Activated CD4-positive, CD25-positive, alpha-beta regulatory T cell treated with anti-CD3 and anti-CD28 coated beads, Interleukin-2, amount 50 U/mL, for 24 hours (primary cell): ENCODE measurements at regions not wholly inside any gene's neighbourhood (a gene's known extent, or its start where the extent isn't known, plus 50 kb on each side); places are given as distances from the start of the nearest gene placed in this dataset.
"Not testable (repeated sequence)": the region's sequence is repeated elsewhere in the genome, so short reads cannot be mapped to it uniquely, and the experiment has no call there.

ENCODE experiments used
- ATAC-seq, 2 donors: fragments of 150-1000 bp; cut with Tn5 transposase; one replicate each; pipeline ENCODE4 v1.10.0; 2021; ENCODE audit warnings: mild to moderate bottlenecking in 1 of 2, moderate library complexity in 1 of 2

DNA sequence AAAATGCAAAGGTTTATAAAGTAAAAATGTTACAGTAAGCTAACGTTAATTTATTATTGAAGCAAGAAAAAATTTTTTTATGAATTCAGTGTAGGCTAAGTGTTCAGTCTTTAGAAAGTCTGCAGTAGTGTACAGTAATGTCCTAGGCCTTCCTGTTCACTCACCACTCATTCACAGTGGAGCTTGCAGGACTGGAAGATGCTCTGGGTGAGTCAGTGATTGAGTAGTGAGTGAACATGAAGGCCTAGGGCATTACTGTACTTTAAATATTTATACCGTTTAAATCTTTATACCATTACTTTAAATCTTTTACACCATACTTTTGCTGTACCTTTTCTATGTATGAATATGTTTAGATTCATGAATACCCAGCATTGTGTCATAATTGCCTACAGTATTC, 120.3 kb upstream of the SLC38A4 start:
- no peak for ATAC-seq

DNA sequence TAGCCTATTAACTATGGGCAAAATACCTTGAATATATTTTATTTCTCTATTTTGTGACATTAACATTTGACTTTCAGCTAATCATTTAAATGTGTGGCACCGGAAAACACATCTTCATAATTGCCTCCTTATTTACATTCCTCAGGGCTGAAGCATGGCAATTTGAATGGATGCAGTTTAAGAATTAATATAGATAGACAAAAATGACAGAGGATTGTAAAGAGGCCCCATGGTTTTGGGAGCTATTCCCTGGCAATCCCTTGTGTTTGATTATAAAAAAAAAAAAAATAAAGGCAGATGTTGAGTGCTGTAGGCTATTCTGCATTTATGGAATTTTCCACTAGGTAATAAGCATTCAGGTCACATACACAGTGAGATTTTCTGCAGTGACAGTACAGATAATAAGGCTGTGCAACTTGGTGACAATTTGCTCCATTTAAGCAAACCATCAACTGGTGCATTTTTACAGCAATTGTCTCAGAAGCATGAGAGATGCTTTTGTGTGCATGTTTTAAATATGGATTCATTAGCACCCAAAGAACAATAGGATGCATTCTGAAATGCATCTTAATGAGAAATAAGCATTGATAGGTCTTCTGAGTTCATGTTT, 123.2 kb upstream of the SLC38A4 start:
- ATAC-seq: no peak

DNA sequence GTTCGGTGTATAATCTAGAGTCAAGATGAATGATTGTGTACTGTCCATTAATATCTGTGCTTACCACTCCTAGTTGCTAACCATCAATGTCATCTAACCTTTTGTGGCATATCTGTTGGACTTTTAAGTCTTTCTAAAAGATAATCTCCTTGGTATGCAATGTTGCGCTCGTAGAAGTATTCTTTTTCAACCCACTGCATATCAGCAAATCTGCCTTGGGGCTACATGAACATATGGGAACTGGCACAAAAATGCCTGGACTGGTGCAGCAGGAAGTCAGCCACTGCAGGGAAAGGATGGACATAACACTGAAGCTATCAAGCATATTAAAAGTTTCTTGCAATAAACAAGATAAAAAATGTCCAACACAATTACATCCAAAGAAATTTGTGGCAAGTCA, 124.3 kb upstream of the SLC38A4 start:
- no peak for ATAC-seq

DNA sequence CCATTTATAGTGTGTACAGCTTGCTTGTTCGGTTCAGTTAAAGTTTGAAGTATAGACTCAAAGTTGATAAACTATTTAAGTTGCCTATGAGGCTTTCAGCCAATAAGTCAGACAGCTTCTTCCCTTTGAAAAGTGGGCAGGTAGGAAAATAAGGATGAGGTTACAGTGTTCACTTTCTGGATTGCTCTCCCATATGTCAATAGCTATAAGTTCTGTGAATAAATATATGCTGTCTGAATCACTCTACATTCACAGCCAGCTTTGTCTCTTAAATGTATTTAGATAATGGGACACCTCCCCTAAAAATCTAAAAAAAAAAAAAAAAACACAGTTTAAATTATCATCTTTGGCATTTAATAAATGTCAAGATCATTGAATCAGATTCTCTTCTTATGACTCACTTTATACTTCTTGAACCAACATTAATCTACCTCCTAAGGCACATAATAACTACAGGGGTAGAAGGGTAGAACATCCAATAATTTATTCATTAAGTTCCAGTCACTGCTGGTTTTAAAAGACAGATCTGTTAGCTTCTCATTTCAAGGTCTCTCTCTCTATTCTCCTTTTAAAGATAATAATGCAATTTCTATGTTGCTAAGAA, 126.4 kb upstream of the PCED1B start:
- no peak for ATAC-seq

DNA sequence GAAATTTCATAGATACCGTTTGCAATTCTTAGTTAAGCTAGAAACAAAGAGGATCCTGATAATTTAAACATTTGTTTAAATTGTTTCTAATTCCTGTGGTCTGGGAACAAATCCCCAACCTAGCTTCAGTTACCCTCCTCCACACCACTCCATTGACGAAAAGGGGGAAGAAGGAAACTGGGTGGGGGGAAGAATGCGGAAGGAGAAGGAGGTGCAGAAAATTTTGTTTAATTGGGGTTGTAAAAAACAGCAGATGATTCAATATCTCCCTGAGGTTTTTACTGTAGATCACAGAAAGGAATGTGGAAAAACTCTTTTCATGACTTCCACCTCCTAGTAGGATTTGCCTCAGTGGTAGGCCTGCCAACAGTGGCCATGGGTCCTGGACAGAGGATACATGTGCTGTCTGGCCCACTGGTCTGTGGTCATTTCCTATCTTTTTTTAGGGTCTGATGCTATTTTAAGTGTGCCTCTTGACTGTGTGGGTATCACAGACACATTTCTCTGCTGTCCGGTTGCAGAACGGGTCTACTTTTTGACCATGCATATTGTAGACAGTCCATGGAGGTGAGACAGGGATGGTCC, 122.9 kb upstream of the PCED1B start:
- no peak for ATAC-seq

DNA sequence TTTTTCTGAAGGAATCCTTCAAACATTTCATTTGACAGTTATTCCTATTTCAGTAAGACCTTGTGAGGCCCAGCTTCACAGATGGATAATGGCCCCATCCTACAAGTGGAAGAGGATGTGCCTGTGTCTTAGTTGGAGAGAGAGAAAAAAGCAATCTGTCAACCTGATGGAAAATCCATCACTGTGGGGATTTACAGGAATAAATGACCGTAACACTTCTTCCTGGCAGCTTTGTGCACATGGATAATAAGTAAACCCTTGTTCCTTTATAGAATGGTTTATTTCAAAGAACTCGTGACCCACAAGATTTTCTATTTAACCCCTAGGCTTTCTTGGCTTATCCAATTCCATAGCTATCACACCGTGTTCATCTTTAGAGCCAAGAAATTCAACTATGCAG, 121.4 kb upstream of the PCED1B start:
- ATAC-seq: no peak

DNA sequence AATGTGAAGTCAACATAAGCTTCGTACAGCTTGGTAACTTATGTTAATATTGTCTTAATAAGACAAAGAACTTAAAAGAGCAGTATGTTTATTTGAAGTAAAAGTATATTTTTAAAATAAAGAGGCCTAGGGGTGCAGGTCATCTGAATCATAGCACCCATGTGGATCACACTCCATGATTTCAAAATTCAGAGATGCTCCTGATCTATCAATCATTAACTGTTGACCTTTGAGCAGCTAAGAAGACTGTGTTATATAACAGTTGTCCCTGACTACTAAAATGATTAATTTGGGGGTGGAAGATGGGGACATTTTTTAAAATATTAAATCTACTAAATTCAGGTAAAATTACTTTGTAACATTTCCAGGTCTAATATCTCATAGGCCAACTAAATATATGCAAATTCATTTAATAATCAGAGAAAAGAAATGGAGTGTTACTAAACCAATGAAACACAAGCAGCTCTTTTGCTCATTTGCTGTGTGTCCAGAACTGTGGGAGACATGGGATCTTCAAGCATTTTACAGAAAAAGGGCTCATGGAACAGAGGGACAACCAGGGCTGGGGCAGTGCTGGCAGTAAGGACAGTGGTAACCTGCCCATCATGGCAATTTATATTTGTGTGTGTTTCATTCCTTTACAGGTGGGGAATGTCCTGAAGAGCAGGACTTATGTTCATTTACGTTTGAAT, 120.7 kb upstream of the PCED1B start:
- ATAC-seq: no peak

DNA sequence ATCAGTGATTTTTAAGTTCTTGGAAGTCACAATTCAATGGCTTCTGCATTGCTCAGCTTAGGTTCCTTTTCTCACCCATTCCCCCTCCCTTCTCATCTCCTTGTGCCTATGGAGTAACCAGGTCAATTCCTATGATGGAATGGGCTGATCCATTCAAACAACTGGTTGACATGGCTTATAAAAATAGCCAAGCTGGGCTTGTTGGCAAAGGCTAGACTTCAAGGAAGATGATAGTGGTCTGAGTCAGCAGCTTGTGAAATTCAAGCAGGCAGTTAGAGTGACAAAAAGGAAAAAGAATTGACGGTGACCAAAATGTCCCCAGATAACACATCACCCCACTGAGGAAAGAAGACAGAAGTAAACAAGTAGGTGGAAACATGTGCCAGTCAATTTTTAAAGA, 119.9 kb upstream of the PCED1B start:
- no peak for ATAC-seq

DNA sequence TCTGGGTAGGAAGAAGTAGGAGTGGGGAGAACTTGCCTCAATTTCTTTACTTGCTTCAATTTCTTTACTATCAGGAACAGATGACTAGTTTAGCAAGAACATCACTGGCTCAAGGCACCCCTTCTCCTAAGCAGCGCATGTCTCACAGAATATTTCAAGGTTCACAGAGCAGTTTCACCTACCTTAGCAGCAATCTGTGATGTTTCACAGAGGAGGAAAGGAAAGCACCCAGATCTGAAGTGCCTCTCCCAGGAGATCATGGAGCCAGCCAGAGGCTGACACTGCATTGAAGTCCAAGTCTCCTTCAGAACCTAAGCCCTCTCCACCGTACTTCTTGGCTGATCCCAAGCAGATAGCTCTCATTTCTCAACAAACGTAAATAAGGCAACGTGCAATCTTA, 118.7 kb upstream of the PCED1B start:
- ATAC-seq: no peak

DNA sequence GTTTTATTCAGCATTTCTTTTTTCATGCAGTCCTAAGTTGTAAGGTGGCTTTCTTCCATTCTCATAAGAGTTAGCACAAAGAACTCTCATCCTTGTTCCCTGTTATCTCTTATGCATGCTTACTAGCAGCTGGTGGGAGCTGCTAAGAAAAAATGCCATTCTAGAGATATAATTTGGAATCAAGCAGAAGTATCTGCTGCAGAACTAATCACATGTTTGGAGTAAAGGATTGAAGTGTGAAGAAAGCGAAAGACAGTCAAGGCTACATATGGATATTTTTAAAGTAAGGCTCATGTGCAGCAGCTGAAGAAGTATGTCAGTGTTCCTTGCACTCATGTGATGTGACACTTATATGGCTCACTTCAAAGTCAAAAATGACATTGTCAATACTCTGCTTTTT, 116.2 kb upstream of the PCED1B start:
- no peak for ATAC-seq

DNA sequence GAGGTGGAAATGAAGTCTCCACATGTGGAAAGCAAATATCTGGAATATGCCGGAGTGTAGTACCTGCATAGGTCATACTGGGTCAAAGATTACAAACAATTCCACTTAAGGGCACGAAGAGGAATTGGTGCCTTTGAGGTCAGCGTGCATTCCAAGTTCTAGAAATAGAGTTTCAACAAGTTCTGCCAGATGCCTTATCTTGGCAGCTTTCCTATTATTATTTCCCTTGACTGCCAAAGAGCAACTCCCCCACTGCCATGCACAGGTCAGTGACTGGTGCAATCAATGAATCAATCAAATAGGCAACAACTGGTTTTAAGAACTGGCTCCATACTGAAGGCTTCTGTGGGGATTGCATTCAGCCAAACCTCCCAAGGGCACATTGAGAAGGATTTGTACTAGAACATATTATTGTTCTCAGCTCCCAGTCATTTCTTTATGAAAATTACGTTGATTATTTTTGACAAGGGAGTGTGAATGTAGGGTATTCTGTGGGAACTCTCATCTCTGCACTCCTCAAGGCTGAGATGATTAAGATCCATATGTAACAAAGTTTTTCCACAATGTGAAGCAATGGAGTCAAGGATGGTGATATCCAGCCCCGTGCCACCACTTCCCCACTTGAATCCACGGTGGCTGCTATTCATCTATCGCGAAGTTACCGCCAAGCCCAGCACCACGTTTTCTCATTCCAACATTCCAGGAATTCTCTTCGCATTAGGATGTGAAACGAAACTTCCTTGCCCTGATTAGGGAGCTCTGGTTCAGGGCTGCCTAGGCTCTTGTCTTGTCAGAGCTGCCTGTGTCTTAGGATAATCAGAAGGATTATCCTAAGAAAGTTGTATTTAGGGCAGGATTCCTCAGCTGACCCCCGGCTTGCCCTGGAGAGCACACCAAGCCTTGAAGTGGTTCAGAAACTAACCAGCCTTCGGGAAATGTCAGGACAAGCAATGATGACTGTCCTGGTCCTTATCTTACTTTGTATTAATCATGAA, 115.1 kb upstream of the PCED1B start:
- ATAC-seq: no peak

DNA sequence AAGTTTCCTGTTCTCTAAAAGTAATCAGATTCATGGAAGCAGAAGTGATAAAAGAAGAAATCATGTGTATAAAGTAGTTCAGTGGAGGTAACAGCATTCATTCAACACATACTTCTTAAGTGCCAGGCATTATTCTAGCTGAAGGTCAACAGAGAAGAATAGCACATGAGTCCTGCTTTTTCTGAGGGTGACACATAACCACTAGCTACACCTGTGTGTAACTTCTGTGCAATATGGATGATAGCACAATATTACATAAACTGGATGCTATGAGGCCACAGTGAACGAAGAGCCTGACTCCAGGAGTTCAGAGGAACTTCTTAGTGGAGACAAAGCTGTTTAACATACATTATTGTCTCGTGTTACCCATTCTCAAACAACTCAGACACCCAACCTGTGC, 114.3 kb upstream of the PCED1B start:
- ATAC-seq: no peak

DNA sequence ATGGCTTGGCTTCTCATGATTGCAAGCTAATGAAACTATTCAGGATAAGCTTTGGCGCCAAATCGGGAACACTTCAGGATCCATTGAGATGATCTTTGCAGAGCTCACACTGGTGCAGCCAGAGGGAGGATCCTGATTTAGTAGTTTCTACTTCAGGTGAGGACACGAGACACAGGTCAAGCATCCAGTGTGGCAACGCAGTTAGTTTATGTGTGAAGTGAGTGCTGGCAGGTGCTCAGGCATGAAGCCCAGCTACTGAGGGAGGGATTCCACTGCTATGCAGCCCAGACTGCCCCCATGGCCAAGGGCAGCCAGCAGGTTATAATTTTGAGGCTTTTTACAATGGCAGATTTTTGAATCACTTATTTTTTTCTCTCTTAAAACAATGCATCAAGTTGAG, 113.5 kb upstream of the PCED1B start:
- ATAC-seq: no peak

DNA sequence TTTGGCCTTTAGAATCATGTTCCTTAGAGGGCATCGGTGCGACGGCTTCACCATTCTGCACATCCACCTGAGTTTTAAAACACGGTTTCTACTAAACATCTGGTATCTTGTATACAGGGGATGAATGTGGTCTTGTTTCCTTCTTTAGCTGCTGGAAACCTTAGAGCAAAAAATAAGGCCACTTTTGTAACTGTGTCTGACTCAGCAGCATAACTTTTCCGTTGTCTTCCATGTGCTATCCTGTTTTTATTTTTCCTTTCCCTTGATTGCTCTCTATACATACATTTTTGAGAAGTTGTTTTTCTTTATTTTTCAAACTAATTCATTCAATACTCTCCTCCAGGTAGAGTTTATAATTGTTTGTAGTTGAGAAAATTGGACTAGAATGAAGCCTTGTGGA, 108.8 kb upstream of the PCED1B start:
- ATAC-seq: no peak

DNA sequence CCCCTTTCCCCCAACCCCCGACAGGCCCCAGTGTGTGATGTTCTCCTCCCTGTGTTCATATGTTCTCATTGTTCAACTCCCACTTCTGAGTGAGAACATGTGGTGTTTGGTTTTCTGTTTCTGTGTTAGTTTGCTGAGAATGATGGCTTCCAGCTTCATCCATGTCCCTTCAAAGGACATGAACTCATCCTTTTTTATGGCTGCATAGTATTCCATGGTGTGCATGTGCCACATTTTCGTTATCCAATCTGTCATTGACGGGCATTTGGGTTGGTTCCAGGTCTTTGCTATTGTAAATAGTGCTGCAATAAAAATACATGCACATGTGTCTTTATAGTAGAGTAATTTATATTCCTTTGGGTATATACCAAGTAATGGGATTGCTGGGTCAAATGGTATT, 105.5 kb upstream of the PCED1B start:
- ATAC-seq: not testable (repeated sequence)

DNA sequence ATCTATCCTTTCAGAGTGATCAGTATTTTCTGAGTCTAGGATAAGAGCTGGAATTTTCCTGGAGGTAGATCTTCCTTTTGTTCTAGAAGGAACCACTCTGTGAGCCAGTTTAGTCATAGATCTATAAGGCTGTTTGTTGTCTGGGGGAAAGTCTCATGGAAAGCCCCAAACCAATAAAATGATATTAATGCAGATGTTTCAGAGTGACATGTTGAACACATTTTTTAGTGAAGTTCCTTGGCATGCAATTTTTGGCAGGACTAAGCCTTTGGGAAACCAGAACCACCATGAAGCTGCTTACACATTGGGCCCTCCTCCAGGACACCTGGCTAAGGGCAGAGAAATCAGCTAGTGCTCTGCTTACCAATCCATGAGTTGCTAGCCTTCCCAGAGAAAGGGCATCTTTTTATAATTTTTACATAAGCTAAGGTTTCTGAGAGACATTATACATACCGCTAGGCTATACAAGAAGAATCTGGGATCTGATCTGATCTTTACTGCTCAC, 101.5 kb upstream of the PCED1B start:
- ATAC-seq: no peak

DNA sequence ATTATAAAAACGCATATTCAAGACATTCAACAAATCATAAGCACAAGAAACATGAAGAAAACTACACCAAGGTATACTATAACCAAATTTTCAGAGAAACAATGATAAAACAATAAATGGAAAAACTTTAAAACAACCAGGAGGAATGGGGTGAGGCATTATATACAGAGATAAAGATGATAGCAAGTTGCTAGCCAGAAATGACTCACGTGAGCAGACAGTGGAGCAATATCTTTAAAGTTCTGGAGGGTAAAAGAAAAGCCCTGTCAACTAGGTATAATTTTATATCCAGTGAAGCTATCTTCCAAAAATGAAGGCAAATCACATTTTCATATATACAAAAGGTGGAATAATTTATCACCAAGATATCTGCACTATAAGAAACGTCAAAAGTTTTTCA, 97.8 kb upstream of the PCED1B start:
- ATAC-seq: no peak

DNA sequence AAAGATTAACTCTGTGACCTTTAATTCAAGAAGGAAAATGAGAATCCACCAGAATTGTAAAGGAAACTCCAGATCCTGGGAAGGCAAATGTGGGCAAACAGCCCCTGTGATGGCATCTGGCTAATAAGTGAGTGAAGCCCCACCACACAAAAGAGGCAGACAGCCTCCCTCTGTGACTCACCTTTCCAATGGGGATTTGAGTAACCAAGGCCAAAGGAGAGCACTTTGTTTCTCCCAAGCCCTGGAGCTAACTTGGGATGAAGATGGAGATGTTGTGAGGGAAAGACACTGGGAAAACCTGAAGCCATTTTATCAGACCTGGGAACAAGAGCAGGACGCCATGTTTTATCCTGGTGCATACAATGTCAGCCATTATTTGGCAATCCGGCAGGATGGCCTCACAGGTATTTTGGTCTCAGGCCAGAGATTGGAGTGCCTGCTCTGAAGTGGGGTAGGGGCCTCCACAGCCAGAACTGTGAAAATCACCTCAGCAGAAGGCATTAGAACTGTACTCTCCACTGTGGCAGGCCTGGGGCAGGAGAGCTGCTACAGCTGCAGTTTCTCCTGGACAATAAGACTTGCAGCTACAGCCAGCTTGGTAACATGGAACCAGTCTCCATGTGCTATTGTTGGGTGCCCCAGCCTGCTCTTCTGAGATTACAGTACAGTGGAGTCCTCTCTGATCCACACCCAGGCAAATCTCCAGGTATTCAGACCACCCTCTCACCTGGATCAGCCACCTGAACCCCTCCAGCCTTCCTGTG, 96.6 kb upstream of the PCED1B start:
- no peak for ATAC-seq

DNA sequence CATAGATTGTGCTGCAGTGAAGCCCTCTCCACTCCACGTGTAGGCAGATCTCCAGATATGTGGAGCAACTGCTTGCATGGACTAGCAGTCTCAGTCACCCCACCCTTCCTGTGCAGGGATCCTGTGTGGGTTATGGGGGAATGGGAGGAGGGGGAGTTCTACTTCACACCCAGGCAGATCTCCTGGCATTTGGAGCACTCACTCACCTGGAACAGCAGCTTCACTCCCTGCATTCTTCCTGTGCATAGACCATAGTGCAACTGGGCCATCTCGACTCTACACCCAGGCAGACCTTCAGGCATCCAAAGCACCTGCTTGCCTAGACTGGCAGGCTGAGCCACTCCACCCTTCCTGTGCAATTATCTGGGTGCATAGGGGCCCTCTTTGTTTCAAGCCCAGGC, 96.0 kb upstream of the PCED1B start:
- ATAC-seq: no peak

DNA sequence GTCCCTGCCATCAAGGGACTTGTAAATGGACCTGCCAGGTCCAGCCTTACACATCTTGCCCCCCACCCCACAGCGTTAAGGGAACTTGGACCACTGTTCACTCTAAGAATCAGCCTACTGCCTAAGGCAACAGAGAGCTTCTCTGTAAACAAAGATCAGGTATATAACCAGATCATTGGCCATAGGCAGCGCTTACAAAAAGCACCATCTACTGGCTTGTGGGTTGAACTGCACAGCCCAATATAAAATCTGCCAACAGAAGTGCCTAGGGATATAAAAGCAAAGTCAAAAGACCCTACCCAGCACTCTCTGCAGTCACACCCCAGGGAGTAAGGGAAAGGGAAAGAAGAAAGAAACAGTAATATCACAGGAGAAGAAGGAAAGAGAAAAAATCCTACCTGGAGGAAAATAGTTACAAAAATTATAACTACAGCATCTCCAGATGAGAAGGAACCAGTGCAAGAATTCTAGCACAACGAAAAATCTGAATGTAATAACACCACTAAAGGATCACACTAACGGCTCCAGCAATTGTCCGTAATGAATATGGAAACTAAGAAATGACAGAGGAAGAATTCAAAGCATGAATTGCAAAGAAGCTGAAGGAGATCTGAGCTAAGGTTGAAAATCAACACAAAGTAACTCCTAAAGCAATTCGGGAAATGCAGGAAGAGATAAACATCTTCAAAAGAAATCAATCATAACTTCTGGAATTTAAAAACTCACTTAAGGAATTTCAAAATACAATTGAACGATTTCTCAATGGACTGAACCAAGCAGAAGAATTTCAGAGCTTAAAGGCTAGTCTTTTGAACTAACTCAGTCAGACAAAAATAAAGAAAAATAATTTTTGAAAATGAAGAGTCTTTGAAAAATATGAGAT, 95.2 kb upstream of the PCED1B start:
- ATAC-seq: peak in 1 of 2 donors; percentile 33

DNA sequence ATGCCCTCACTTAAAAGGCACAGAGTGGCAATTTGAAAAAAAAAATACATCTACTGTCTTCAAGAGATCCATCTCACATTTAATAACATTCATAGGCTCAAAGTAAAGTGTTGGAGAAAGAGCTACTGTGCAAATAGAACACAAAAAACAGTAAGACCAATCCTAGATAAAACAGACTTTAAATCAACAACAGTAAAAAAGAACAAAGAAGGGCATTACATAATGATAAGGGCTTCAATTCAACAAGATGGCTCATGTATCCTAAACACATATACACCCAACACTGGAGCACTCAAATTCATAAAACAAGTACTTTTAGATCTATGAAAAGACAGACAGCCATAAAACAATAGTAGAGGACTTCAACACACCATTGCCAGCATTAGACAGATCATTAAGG, 93.6 kb upstream of the PCED1B start:
- no peak for ATAC-seq
